ENCODE measurements at regions not wholly inside any gene's neighbourhood (a gene's known extent, or its start where the extent isn't known, plus 50 kb on each side); places are given as distances from the start of the nearest gene placed in this dataset.

DNA sequence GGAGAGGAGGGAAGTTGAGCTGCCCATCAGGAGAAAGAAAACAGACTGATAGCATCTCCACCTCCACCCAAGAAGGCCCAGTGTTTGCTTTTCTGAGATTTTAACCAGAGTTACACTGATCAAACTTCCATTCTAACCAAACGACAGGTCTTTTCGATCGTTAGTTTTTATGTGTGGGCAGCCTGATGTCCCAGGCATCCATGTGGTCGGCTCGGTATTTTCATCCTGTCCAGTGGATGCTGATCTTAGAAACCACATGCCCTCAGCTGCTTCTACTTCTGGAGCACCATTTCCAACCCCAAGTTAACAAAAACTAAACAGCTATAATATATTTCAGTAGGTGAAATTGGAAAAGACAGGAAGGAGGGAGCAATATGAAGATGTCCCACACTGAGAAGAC, 536.8 kb upstream of the JAG1 start:
- intact Hi-C loops (cut with micrococcal nuclease; ENCODE audit: unreplicated experiment) (loop anchor here (10.0 kb wide), 2 partner anchors 334 to 656 kb away; no protein-coding TSS in a partner anchor), in situ Hi-C loops (cut with HindIII; ENCODE audit: low pct_unique_long_range_greater_than_20kb, low sequenced_read_pairs) (no loop called here)
- Histone ChIP-seq H3K4me1 (ENCODE audit: control insufficient read depth, insufficient read depth, low read length) (peaks cover 11% of the 10 kb centered on the region; the same call in 1 of the 2 replicates), H3K36me3 (ENCODE audit: control insufficient read depth, insufficient read depth, low read length) (no peaks in the 10 kb centered on the region), H3K27ac (ENCODE audit: low read length) (no peak overlapping the region), H3K27me3 (ENCODE audit: control insufficient read depth, insufficient read depth, low read length) (no peaks in the 10 kb centered on the region), H3K9me3 (ENCODE audit: control insufficient read depth, insufficient read depth, low read depth, low read length) (no peaks in the 10 kb centered on the region), H3K4me3 (ENCODE audit: low read depth in 2 of 2, low read length in 2 of 2) (no peak overlapping the region)
- no TSS peak for BruUV-seq (replicated peaks)
- ATAC-seq (no peak), DNase-seq (ENCODE audit: low read depth, low spot score) (no peak)
- TF ChIP-seq, protein P1, sequence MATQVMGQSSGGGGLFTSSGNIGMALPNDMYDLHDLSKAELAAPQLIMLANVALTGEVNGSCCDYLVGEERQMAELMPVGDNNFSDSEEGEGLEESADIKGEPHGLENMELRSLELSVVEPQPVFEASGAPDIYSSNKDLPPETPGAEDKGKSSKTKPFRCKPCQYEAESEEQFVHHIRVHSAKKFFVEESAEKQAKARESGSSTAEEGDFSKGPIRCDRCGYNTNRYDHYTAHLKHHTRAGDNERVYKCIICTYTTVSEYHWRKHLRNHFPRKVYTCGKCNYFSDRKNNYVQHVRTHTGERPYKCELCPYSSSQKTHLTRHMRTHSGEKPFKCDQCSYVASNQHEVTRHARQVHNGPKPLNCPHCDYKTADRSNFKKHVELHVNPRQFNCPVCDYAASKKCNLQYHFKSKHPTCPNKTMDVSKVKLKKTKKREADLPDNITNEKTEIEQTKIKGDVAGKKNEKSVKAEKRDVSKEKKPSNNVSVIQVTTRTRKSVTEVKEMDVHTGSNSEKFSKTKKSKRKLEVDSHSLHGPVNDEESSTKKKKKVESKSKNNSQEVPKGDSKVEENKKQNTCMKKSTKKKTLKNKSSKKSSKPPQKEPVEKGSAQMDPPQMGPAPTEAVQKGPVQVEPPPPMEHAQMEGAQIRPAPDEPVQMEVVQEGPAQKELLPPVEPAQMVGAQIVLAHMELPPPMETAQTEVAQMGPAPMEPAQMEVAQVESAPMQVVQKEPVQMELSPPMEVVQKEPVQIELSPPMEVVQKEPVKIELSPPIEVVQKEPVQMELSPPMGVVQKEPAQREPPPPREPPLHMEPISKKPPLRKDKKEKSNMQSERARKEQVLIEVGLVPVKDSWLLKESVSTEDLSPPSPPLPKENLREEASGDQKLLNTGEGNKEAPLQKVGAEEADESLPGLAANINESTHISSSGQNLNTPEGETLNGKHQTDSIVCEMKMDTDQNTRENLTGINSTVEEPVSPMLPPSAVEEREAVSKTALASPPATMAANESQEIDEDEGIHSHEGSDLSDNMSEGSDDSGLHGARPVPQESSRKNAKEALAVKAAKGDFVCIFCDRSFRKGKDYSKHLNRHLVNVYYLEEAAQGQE (IDR thresholded peaks at IDR 0.05; ENCODE audit: insufficient read depth in 1 of 2, low read depth in 2 of 2, low read length in 1 of 2), result no peak
- no peak for TF ChIP-seq POLR2AphosphoS5 (IDR thresholded peaks at IDR 0.05; ENCODE audit: low read depth, low read length)
- TF ChIP-seq TCF7L2 (IDR thresholded peaks at IDR 0.05; ENCODE audit: low read depth, low read length), result no peak
- TF ChIP-seq, protein P2, sequence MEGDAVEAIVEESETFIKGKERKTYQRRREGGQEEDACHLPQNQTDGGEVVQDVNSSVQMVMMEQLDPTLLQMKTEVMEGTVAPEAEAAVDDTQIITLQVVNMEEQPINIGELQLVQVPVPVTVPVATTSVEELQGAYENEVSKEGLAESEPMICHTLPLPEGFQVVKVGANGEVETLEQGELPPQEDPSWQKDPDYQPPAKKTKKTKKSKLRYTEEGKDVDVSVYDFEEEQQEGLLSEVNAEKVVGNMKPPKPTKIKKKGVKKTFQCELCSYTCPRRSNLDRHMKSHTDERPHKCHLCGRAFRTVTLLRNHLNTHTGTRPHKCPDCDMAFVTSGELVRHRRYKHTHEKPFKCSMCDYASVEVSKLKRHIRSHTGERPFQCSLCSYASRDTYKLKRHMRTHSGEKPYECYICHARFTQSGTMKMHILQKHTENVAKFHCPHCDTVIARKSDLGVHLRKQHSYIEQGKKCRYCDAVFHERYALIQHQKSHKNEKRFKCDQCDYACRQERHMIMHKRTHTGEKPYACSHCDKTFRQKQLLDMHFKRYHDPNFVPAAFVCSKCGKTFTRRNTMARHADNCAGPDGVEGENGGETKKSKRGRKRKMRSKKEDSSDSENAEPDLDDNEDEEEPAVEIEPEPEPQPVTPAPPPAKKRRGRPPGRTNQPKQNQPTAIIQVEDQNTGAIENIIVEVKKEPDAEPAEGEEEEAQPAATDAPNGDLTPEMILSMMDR (IDR thresholded peaks at IDR 0.05), result no peak
- no peak for TF ChIP-seq SIN3A (IDR thresholded peaks at IDR 0.05; ENCODE audit: borderline replicate concordance, insufficient read depth, low read depth, low read length)
- CTCF ChIA-PET, result no interaction called here
- POLR2A ChIA-PET, result no interaction called here

DNA sequence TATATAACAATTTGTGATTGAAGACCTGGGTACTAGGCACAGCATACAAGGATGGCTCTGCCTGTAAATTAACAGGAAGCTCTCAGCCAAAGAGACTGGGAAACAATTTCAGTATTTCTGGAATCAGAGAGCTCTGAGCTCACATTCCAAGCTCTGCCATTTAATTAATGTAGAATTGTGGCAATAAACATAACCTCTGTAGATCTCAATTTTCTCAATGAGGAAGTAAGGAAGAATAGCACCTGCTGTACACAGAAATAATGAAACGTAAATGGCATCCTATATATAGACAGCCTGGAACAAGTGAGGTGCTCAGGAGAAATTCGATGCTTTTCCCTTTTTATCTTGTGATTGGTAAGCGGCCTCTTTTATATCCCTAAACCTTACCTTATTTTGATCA, 538.5 kb upstream of the JAG1 start:
- Histone ChIP-seq H3K9me3 (ENCODE audit: control insufficient read depth, insufficient read depth, low read depth, low read length) (no peaks in the 10 kb centered on the region), H3K27ac (ENCODE audit: low read length) (no peak overlapping the region), H3K4me1 (ENCODE audit: control insufficient read depth, insufficient read depth, low read length) (peaks cover 21% of the 10 kb centered on the region), H3K36me3 (ENCODE audit: control insufficient read depth, insufficient read depth, low read length) (no peaks in the 10 kb centered on the region), H3K4me3 (ENCODE audit: low read depth in 2 of 2, low read length in 2 of 2) (no peak overlapping the region), H3K27me3 (ENCODE audit: control insufficient read depth, insufficient read depth, low read length) (no peaks in the 10 kb centered on the region)
- no peak for TF ChIP-seq SIN3A (IDR thresholded peaks at IDR 0.05; ENCODE audit: borderline replicate concordance, insufficient read depth, low read depth, low read length)
- no peak for TF ChIP-seq POLR2AphosphoS5 (IDR thresholded peaks at IDR 0.05; ENCODE audit: low read depth, low read length)
- no peak for TF ChIP-seq TCF7L2 (IDR thresholded peaks at IDR 0.05; ENCODE audit: low read depth, low read length)
- TF ChIP-seq, protein P2 (IDR thresholded peaks at IDR 0.05), result no peak
- TF ChIP-seq, protein P1 (IDR thresholded peaks at IDR 0.05; ENCODE audit: insufficient read depth in 1 of 2, low read depth in 2 of 2, low read length in 1 of 2), result no peak
- ChIA-PET POLR2A (no interaction called here), CTCF (no interaction called here)
- ATAC-seq, result no peak
- intact Hi-C loops (cut with micrococcal nuclease; ENCODE audit: unreplicated experiment) (loop anchor here (10.0 kb wide), 2 partner anchors 333 to 657 kb away; no protein-coding TSS in a partner anchor), in situ Hi-C loops (cut with HindIII; ENCODE audit: low pct_unique_long_range_greater_than_20kb, low sequenced_read_pairs) (no loop called here)
- BruUV-seq (replicated peaks), result no TSS peak
- no peak for DNase-seq (ENCODE audit: low read depth, low spot score)

Measured in Panc1 (cell line).